NT2/D1 (cell line): ENCODE measurements at regions not wholly inside any gene's neighbourhood (a gene's known extent, or its start where the extent isn't known, plus 50 kb on each side); places are given as distances from the start of the nearest gene placed in this dataset.

ENCODE experiments used
- YY1 ChIP-seq: IDR thresholded peaks from 2 replicates; pipeline ENCODE4 v1.6.1; 2011; ENCODE audit not compliant: insufficient read length, insufficient read depth
- ZNF274 ChIP-seq: IDR thresholded peaks from 2 replicates; pipeline ENCODE4 v1.6.1; 2011; ENCODE audit warnings: mild to moderate bottlenecking, low read depth, low read length

DNA sequence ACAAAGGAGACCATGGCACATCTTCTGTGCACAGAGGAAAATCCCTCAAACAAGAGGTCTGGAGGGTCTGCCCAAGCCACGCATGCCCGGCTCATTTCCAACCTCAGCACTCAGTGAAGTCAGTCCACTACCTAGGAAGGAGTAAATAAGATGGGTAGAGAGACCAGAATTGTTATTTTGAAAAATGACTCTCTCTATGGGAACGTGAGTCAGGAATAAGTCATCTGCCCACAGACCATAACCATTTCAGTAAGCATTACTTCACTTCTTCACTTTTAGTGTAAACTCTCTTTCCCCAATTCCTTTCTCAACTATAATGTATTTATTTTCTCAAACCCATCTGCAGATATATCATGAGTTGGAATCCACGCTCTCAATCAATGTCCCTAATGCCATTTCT, 1039.9 kb upstream of the USP15 start:
- no peak for TF ChIP-seq ZNF274
- TF ChIP-seq YY1, result no peak
